ENCODE measurements at regions not wholly inside any gene's neighbourhood (a gene's known extent, or its start where the extent isn't known, plus 50 kb on each side); places are given as distances from the start of the nearest gene placed in this dataset.

- CTCF ChIA-PET = no interaction called here
- Histone ChIP-seq H4K20me1 (ENCODE audit: control insufficient read depth, insufficient read depth, low read length, poor library complexity, severe bottlenecking) (no peaks in the 10 kb centered on the region), H3K27ac (ENCODE audit: low read length in 2 of 2) (no peak overlapping the region), H3K4me3 (ENCODE audit: control extremely low read depth in 1 of 5, extremely low read depth in 1 of 5, insufficient read depth in 1 of 5, low read depth in 2 of 5, low read length in 4 of 5) (no peak overlapping the region), H2AFZ (ENCODE audit: insufficient read depth, low read depth, low read length, poor library complexity, severe bottlenecking) (no peak overlapping the region), H3K4me1 (ENCODE audit: control insufficient read depth in 2 of 2, insufficient read depth in 2 of 2, low read length in 2 of 2) (no peaks in the 10 kb centered on the region), H3K4me2 (replicated peaks; ENCODE audit: low read depth, low read length, poor library complexity, severe bottlenecking) (no peak overlapping the region), H3K9ac (ENCODE audit: low read length) (no peak overlapping the region), H3K9me3 (ENCODE audit: control extremely low read depth in 1 of 3, control insufficient read depth in 2 of 3, insufficient read depth in 1 of 3, low read length in 2 of 3) (peaks cover 7 to 25% (median 10%) of the 10 kb centered on the region in 3 donors), H3K36me3 (replicated peaks in 1 of 2; ENCODE audit: control extremely low read depth in 1 of 2, control insufficient read depth in 1 of 2, extremely low read depth in 1 of 2, insufficient read depth in 2 of 2, low read length in 1 of 2) (no peaks in the 10 kb centered on the region), H3K27me3 (replicated peaks in 1 of 4; ENCODE audit: control extremely low read depth in 1 of 4, control insufficient read depth in 3 of 4, insufficient read depth in 4 of 4, low read length in 3 of 4) (no peaks in the 10 kb centered on the region), H3K79me2 (ENCODE audit: control insufficient read depth, insufficient read depth, low read length) (no peaks in the 10 kb centered on the region)
- POLR2A ChIA-PET = no interaction called here
- peaks cover 32% of the 10 kb centered on the region for H3K9me3 Mint-ChIP-seq (ENCODE audit: insufficient read depth)
- no peak overlapping the region for H3K27ac Mint-ChIP-seq
- TF ChIP-seq EZH2 (IDR thresholded peaks at IDR 0.05; ENCODE audit: borderline replicate concordance, insufficient read depth, low read depth, low read length, poor library complexity, severe bottlenecking) (no peak), CTCF (IDR thresholded peaks at IDR 0.05) (no peak)
- intact Hi-C loops (cut with micrococcal nuclease) = no loop called here
- peaks cover 8% of the 10 kb centered on the region for H3K27me3 Mint-ChIP-seq
- WGBS (ENCODE audit: insufficient coverage) = no CpG with 5 or more reads among the region's 1 CpG
- no peak overlapping the region for H3K4me3 Mint-ChIP-seq
- ATAC-seq (ENCODE audit: low read depth) (no peak), DNase-seq (no peak)
- H3K4me1 Mint-ChIP-seq = no peaks in the 10 kb centered on the region
Measured at GRCh38 chr10:3606309-3606708, 178.7 kb downstream of the KLF6 start.

GRCh38 chr10:3605882-3606281 is 179.1 kb downstream of the KLF6 start:
- H3K4me1 ChIP-seq (ENCODE audit: control insufficient read depth in 2 of 2, insufficient read depth in 2 of 2, low read length in 2 of 2) = no peaks in the 10 kb centered on the region
- H3K9me3 ChIP-seq (ENCODE audit: control extremely low read depth in 1 of 3, control insufficient read depth in 2 of 3, insufficient read depth in 1 of 3, low read length in 2 of 3) = peaks cover 7 to 22% (median 10%) of the 10 kb centered on the region in 3 donors
- no peak overlapping the region for H3K27ac ChIP-seq (ENCODE audit: low read length in 2 of 2)
- H3K4me3 Mint-ChIP-seq = no peak overlapping the region
- peaks cover 28% of the 10 kb centered on the region for H3K9me3 Mint-ChIP-seq (ENCODE audit: insufficient read depth)
- H3K4me2 ChIP-seq (replicated peaks; ENCODE audit: low read depth, low read length, poor library complexity, severe bottlenecking) = no peak overlapping the region
- H3K79me2 ChIP-seq (ENCODE audit: control insufficient read depth, insufficient read depth, low read length) = no peaks in the 10 kb centered on the region
- no peak overlapping the region for H3K4me3 ChIP-seq (ENCODE audit: control extremely low read depth in 1 of 5, extremely low read depth in 1 of 5, insufficient read depth in 1 of 5, low read depth in 2 of 5, low read length in 4 of 5)
- H3K27me3 Mint-ChIP-seq = peaks cover 8% of the 10 kb centered on the region
- no peak for DNase-seq
- intact Hi-C loops (cut with micrococcal nuclease) = no loop called here
- no CpG with 5 or more reads among the region's 2 CpGs for WGBS (ENCODE audit: insufficient coverage)
- H3K9ac ChIP-seq (ENCODE audit: low read length) = no peak overlapping the region
- CTCF ChIA-PET = no interaction called here
- no peaks in the 10 kb centered on the region for H3K36me3 ChIP-seq (replicated peaks in 1 of 2; ENCODE audit: control extremely low read depth in 1 of 2, control insufficient read depth in 1 of 2, extremely low read depth in 1 of 2, insufficient read depth in 2 of 2, low read length in 1 of 2)
- H3K4me1 Mint-ChIP-seq = no peaks in the 10 kb centered on the region
- TF ChIP-seq CTCF (IDR thresholded peaks at IDR 0.05) (no peak), EZH2 (IDR thresholded peaks at IDR 0.05; ENCODE audit: borderline replicate concordance, insufficient read depth, low read depth, low read length, poor library complexity, severe bottlenecking) (no peak)
- no peak overlapping the region for H3K27ac Mint-ChIP-seq
- H3K27me3 ChIP-seq (replicated peaks in 1 of 4; ENCODE audit: control extremely low read depth in 1 of 4, control insufficient read depth in 3 of 4, insufficient read depth in 4 of 4, low read length in 3 of 4) = no peaks in the 10 kb centered on the region
- ATAC-seq (ENCODE audit: low read depth) = no peak
- POLR2A ChIA-PET = no interaction called here
- no peak overlapping the region for H2AFZ ChIP-seq (ENCODE audit: insufficient read depth, low read depth, low read length, poor library complexity, severe bottlenecking)
- no peaks in the 10 kb centered on the region for H4K20me1 ChIP-seq (ENCODE audit: control insufficient read depth, insufficient read depth, low read length, poor library complexity, severe bottlenecking)

Data from B cell (primary cell).